NT2/D1 (cell line): ENCODE measurements at regions not wholly inside any gene's neighbourhood (a gene's known extent, or its start where the extent isn't known, plus 50 kb on each side); places are given as distances from the start of the nearest gene placed in this dataset.

Experiments
- DNase-seq: peaks from one replicate; pipeline ENCODE4 v3.0.0-alpha.2; 2011; ENCODE audit warnings: low read depth, low spot score
- H3K27me3 ChIP-seq: 2 replicates; pipeline ENCODE4 v1.6.0; 2011; ENCODE audit warnings: mild to moderate bottlenecking; ENCODE audit not compliant: insufficient read length, insufficient read depth
- H3K36me3 ChIP-seq: 2 replicates; pipeline ENCODE4 v1.6.1; 2011; ENCODE audit warnings: mild to moderate bottlenecking, low read length, mixed read lengths; ENCODE audit not compliant: insufficient read depth, insufficient read length
- H3K4me1 ChIP-seq: 2 replicates; pipeline ENCODE4 v1.5.1; 2011; ENCODE audit not compliant: insufficient read depth, insufficient read length
- H3K4me3 ChIP-seq: 2 replicates; pipeline ENCODE4 v1.5.1; 2011; ENCODE audit warnings: low read depth; ENCODE audit not compliant: insufficient read length
- H3K9ac ChIP-seq: 2 replicates; pipeline ENCODE4 v1.6.0; 2011; ENCODE audit warnings: low read depth; ENCODE audit not compliant: insufficient read length
- H3K9me3 ChIP-seq: 2 replicates; pipeline ENCODE4 v1.5.1; 2011; ENCODE audit warnings: mild to moderate bottlenecking, low read length; ENCODE audit not compliant: insufficient read depth
- SUZ12 ChIP-seq: IDR thresholded peaks from 2 replicates; pipeline ENCODE4 v1.6.1; 2011; ENCODE audit not compliant: insufficient read length, insufficient read depth; ENCODE audit errors: extremely low read depth
- YY1 ChIP-seq: IDR thresholded peaks from 2 replicates; pipeline ENCODE4 v1.6.1; 2011; ENCODE audit not compliant: insufficient read length, insufficient read depth
- ZNF274 ChIP-seq: IDR thresholded peaks from 2 replicates; pipeline ENCODE4 v1.6.1; 2011; ENCODE audit warnings: mild to moderate bottlenecking, low read depth, low read length

- no peak for DNase-seq
- Histone ChIP-seq H3K9me3 (no peaks in the 10 kb centered on the region), H3K4me3 (no peak overlapping the region), H3K4me1 (no peaks in the 10 kb centered on the region), H3K9ac (no peak overlapping the region), H3K36me3 (no peaks in the 10 kb centered on the region), H3K27me3 (no peaks in the 10 kb centered on the region)
- TF ChIP-seq ZNF274 (no peak), YY1 (no peak), SUZ12 (no peak)
These were observed 132.7 kb upstream of the MEX3C start for GRCh38 chr18:51330148-51330547.

- no peak overlapping the region for H3K9ac ChIP-seq
- no peaks in the 10 kb centered on the region for H3K36me3 ChIP-seq
- no peak overlapping the region for H3K4me3 ChIP-seq
- H3K27me3 ChIP-seq: no peaks in the 10 kb centered on the region
- H3K9me3 ChIP-seq: no peaks in the 10 kb centered on the region
- no peak for DNase-seq
- TF ChIP-seq SUZ12: no peak
- no peaks in the 10 kb centered on the region for H3K4me1 ChIP-seq
These were observed 133.3 kb upstream of the MEX3C start for GRCh38 chr18:51330739-51331138.

GRCh38 chr18:51337406-51337805 is 139.9 kb upstream of the MEX3C start:
- Histone ChIP-seq H3K4me1 (no peaks in the 10 kb centered on the region), H3K9ac (no peak overlapping the region), H3K4me3 (no peak overlapping the region), H3K36me3 (no peaks in the 10 kb centered on the region), H3K9me3 (no peaks in the 10 kb centered on the region), H3K27me3 (no peaks in the 10 kb centered on the region)
- no peak for TF ChIP-seq SUZ12
- TF ChIP-seq ZNF274: no peak
- TF ChIP-seq YY1: no peak
- DNase-seq: no peak

DNA sequence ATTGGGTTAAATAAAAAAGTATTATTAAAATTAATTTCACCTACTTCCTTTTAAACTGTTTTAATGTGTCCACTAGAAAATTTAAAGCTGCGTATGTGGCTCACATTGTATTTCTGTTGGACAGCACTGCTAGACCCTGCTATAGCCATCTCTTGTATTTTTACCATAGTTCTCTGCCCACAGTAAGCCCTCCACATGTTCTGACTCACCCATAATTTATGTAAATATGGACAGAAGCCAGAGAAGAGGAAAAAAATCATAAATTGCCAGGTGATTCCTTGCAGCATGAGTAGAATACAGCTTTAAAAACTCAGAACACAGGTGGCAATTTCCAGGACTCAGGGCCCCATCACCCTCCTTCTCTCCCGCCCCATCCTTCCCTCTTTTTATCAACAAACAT is 142.4 kb upstream of the MEX3C start:
- DNase-seq: no peak
- Histone ChIP-seq H3K36me3 (no peaks in the 10 kb centered on the region), H3K4me3 (no peak overlapping the region), H3K9me3 (no peaks in the 10 kb centered on the region), H3K4me1 (no peaks in the 10 kb centered on the region), H3K9ac (no peak overlapping the region), H3K27me3 (no peaks in the 10 kb centered on the region)
- TF ChIP-seq YY1 (no peak), SUZ12 (no peak), ZNF274 (no peak)

- no peaks in the 10 kb centered on the region for H3K27me3 ChIP-seq
- H3K36me3 ChIP-seq: no peaks in the 10 kb centered on the region
- no peak overlapping the region for H3K4me3 ChIP-seq
- H3K4me1 ChIP-seq: no peaks in the 10 kb centered on the region
- DNase-seq: no peak
- TF ChIP-seq YY1: no peak
- TF ChIP-seq ZNF274: no peak
- no peak for TF ChIP-seq SUZ12
- no peak overlapping the region for H3K9ac ChIP-seq
- H3K9me3 ChIP-seq: no peaks in the 10 kb centered on the region
These were observed 142.9 kb upstream of the MEX3C start for GRCh38 chr18:51340332-51340731.

GRCh38 chr18:51342815-51343214 is 145.3 kb upstream of the MEX3C start:
- no peaks in the 10 kb centered on the region for H3K4me1 ChIP-seq
- no peak for TF ChIP-seq YY1
- no peak for TF ChIP-seq SUZ12
- no peak for TF ChIP-seq ZNF274
- H3K4me3 ChIP-seq: no peak overlapping the region
- no peak overlapping the region for H3K9ac ChIP-seq
- no peaks in the 10 kb centered on the region for H3K36me3 ChIP-seq
- no peaks in the 10 kb centered on the region for H3K27me3 ChIP-seq
- DNase-seq: no peak
- H3K9me3 ChIP-seq: no peaks in the 10 kb centered on the region

- Histone ChIP-seq H3K9me3 (no peaks in the 10 kb centered on the region), H3K27me3 (no peaks in the 10 kb centered on the region), H3K4me3 (no peak overlapping the region), H3K36me3 (no peaks in the 10 kb centered on the region), H3K4me1 (no peaks in the 10 kb centered on the region), H3K9ac (no peak overlapping the region)
- no peak for DNase-seq
- TF ChIP-seq ZNF274 (no peak), SUZ12 (no peak), YY1 (no peak)
These were observed 148.4 kb upstream of the MEX3C start for GRCh38 chr18:51345848-51346391.

DNA sequence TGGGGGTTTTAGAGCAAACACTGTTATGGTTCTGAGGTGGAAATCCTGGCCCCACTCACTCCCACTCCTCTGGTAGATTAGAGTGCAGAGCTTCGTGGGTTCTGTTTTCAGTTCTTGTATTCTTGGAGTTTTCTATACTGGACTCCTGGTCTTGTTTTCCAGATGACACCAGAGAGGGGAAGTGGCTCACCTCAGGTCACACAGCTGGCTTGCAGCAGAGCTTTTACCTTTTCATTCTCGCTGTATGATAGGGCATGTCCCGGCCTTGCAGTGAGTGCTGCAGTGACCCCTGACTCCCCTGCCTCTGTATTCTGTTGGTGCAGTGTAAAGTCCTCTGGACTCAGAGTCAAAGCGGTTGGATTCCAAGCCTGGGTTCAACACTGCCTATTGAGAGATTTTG is 148.9 kb upstream of the MEX3C start:
- TF ChIP-seq ZNF274 (no peak), SUZ12 (no peak), YY1 (no peak)
- Histone ChIP-seq H3K36me3 (no peaks in the 10 kb centered on the region), H3K9me3 (no peaks in the 10 kb centered on the region), H3K9ac (no peak overlapping the region), H3K4me1 (no peaks in the 10 kb centered on the region), H3K4me3 (no peak overlapping the region), H3K27me3 (no peaks in the 10 kb centered on the region)
- DNase-seq: no peak
